IMR-90 (cell line): ENCODE measurements at regions not wholly inside any gene's neighbourhood (a gene's known extent, or its start where the extent isn't known, plus 50 kb on each side); places are given as distances from the start of the nearest gene placed in this dataset.
A peak's percentile ranks its signal among the peaks of the same experiment; 100 is the strongest.

Source experiments
- ATAC-seq: fragments of 200-7000 bp; cut with Tn5 transposase; 2 replicates; pipeline ENCODE4 v1.9.1; 2020; ENCODE audit warnings: low read depth, mild to moderate bottlenecking, moderate library complexity
- BruUV-seq: library from RNA; stranded (reverse); fragments of 400-500 nt; replicated peaks from 2 replicates; lab custom pipeline; 2021; lab: Mats Ljungman, UMichigan
- CTCF ChIA-PET: fragments of 300-600 bp; formaldehyde crosslinking; extraction: SDS; loops from one replicate; lab custom pipeline; 2021; ENCODE audit warnings: antibody characterized with exemption; lab: Yijun Ruan, JAX
- POLR2A ChIA-PET: fragments of 300-600 bp; sonication (Branson Sonifier 250); formaldehyde crosslinking; loops from one replicate; lab custom pipeline; 2022; ENCODE audit warnings: antibody characterized with exemption; ENCODE audit not compliant: unreplicated experiment; lab: Charles Lee
- DNase-seq: peaks from one replicate; pipeline ENCODE4 v3.0.0; 2013
- H2AFZ ChIP-seq: replicated peaks from 2 replicates; pipeline ENCODE3; 2013; ENCODE audit warnings: low read length, mild to moderate bottlenecking; ENCODE audit not compliant: poor library complexity
- H2AK5ac ChIP-seq: 2 replicates; pipeline ENCODE4 v1.6.1; 2013; ENCODE audit warnings: low read depth, low read length, inconsistent platforms
- H2AK9ac ChIP-seq: replicated peaks from 2 replicates; pipeline ENCODE3; 2013; ENCODE audit warnings: mild to moderate bottlenecking, low read depth, low read length, moderate library complexity; ENCODE audit not compliant: poor library complexity
- H2BK120ac ChIP-seq: 2 replicates; pipeline ENCODE4 v1.6.1; 2013; ENCODE audit warnings: low read depth, low read length, inconsistent platforms
- H2BK15ac ChIP-seq: 3 replicates; pipeline ENCODE4 v1.6.1; 2013; ENCODE audit warnings: low read depth, low read length, inconsistent platforms
- H2BK20ac ChIP-seq: 2 replicates; pipeline ENCODE4 v1.6.1; 2013; ENCODE audit warnings: low read depth, mild to moderate bottlenecking, inconsistent platforms, low read length, moderate library complexity
- H2BK5ac ChIP-seq: 2 replicates; pipeline ENCODE4 v1.6.1; 2013; ENCODE audit warnings: mild to moderate bottlenecking, low read depth, low read length, inconsistent platforms; ENCODE audit not compliant: poor library complexity, severe bottlenecking
- H3K14ac ChIP-seq: replicated peaks from 2 replicates; pipeline ENCODE4 v1.6.1; 2013; ENCODE audit warnings: low read depth, low read length, inconsistent platforms
- H3K18ac ChIP-seq: 2 replicates; pipeline ENCODE4 v1.6.1; 2013; ENCODE audit warnings: low read depth, low read length, control low read depth
- H3K23ac ChIP-seq: 2 replicates; pipeline ENCODE4 v1.6.1; 2013; ENCODE audit warnings: low read depth, low read length, inconsistent platforms
- H3K27ac ChIP-seq: 2 replicates; pipeline ENCODE4 v1.5.1; 2013; ENCODE audit warnings: mild to moderate bottlenecking, control low read depth, low read length; ENCODE audit not compliant: insufficient read depth
- H3K27me3 ChIP-seq: 2 replicates; pipeline ENCODE4 v1.6.1; 2013; ENCODE audit warnings: low read length; ENCODE audit not compliant: control insufficient read depth, insufficient read depth
- H3K36me3 ChIP-seq: 2 replicates; pipeline ENCODE4 v1.6.1; 2013; ENCODE audit warnings: low read length, mixed read lengths; ENCODE audit not compliant: control insufficient read depth, insufficient read depth
- H3K4ac ChIP-seq: 2 replicates; pipeline ENCODE4 v1.6.1; 2013; ENCODE audit warnings: low read depth, low read length, inconsistent platforms
- H3K4me1 ChIP-seq: 2 replicates; pipeline ENCODE4 v1.6.1; 2013; ENCODE audit warnings: low read length, mixed read lengths; ENCODE audit not compliant: control insufficient read depth, insufficient read depth
- H3K4me2 ChIP-seq: 2 replicates; pipeline ENCODE4 v1.6.1; 2013; ENCODE audit warnings: low read depth, mild to moderate bottlenecking, control low read depth, low read length, moderate library complexity
- H3K4me3 ChIP-seq: 2 replicates; pipeline ENCODE4 v1.5.1; 2013; ENCODE audit warnings: low read depth, mild to moderate bottlenecking, control low read depth, low read length, moderate library complexity; ENCODE audit not compliant: insufficient read depth
- H3K56ac ChIP-seq: 2 replicates; pipeline ENCODE4 v1.6.1; 2013; ENCODE audit warnings: low read length, inconsistent platforms; ENCODE audit not compliant: insufficient read depth; ENCODE audit errors: extremely low read depth
- H3K79me1 ChIP-seq, 2 experiments: 2 replicates each; pipeline ENCODE4 v1.6.1; 2013; ENCODE audit warnings: low read length in 2 of 2, inconsistent platforms in 1 of 2, low read depth in 1 of 2
- H3K9ac ChIP-seq: 2 replicates; pipeline ENCODE4 v1.6.1; 2013; ENCODE audit warnings: low read depth, low read length, control low read depth
- H3K9me1 ChIP-seq: 2 replicates; pipeline ENCODE4 v1.6.1; 2013; ENCODE audit warnings: low read length, inconsistent platforms; ENCODE audit not compliant: insufficient read depth
- H3K9me3 ChIP-seq: 2 replicates; pipeline ENCODE4 v1.6.1; 2013; ENCODE audit warnings: low read length; ENCODE audit not compliant: control insufficient read depth, insufficient read depth
- H4K20me1 ChIP-seq: 2 replicates; pipeline ENCODE4 v1.6.1; 2013; ENCODE audit warnings: low read length, inconsistent platforms; ENCODE audit not compliant: insufficient read depth
- H4K5ac ChIP-seq: 2 replicates; pipeline ENCODE4 v1.6.1; 2013; ENCODE audit warnings: mild to moderate bottlenecking, low read depth, low read length, control low read depth
- H4K8ac ChIP-seq, 2 experiments: 2 replicates each; pipeline ENCODE4 v1.6.1; 2013; ENCODE audit warnings: low read depth in 2 of 2, low read length in 2 of 2, control low read depth in 1 of 2, inconsistent platforms in 1 of 2
- H4K91ac ChIP-seq: 2 replicates; pipeline ENCODE4 v1.6.1; 2013; ENCODE audit warnings: low read depth, low read length, inconsistent platforms; ENCODE audit not compliant: insufficient read depth
- BHLHE40 ChIP-seq: fragments of 150-350 bp; IDR thresholded peaks from 2 replicates; pipeline ENCODE4 v1.6.1; 2016; ENCODE audit warnings: mild to moderate bottlenecking, low read depth, low read length
- CEBPB ChIP-seq: IDR thresholded peaks from 2 replicates; pipeline ENCODE4 v1.6.1; 2012; ENCODE audit warnings: low read depth, low read length, improper control_type of control experiment
- NFE2L2 ChIP-seq: fragments of 150-350 bp; IDR thresholded peaks from 2 replicates; pipeline ENCODE4 v1.6.1; 2016; ENCODE audit warnings: low read depth, mild to moderate bottlenecking, low read length
- WGBS, 2 experiments: methylation state at CpG; one replicate each; pipeline versions ENCODE4 v1.1.5 to v1.1.7; 2013; ENCODE audit warnings: missing lambda C conversion rate in 2 of 2; ENCODE audit not compliant: insufficient read length in 1 of 2; ENCODE audit errors: extremely low coverage in 2 of 2; 5-methylcytosine and 5-hydroxymethylcytosine counted together
- dilution Hi-C: fragments of 300-500 bp; cut with HindIII; formaldehyde crosslinking; loops from one replicate; pipeline ENCODE4 v1.14.3; 2018; ENCODE audit warnings: low sequenced_read_pairs; ENCODE audit not compliant: unreplicated experiment
- in situ Hi-C: fragments of 300-500 bp; cut with MboI; formaldehyde crosslinking; loops from 3 replicates; pipeline ENCODE4 v1.14.3; 2019; ENCODE audit warnings: low sequenced_read_pairs, inconsistent platforms, mixed read lengths
- intact Hi-C: fragments of 100-400 bp; cut with micrococcal nuclease; formaldehyde crosslinking; loops from 2 replicates; pipeline ENCODE4 v1.10.0; 2022
- TF ChIP-seq, protein P1 (sequence below): conservative IDR thresholded peaks from 2 replicates; pipeline ENCODE4 v1.5.1; 2012; ENCODE audit warnings: mild to moderate bottlenecking, low read depth, low read length, improper control_type of control experiment

DNA sequence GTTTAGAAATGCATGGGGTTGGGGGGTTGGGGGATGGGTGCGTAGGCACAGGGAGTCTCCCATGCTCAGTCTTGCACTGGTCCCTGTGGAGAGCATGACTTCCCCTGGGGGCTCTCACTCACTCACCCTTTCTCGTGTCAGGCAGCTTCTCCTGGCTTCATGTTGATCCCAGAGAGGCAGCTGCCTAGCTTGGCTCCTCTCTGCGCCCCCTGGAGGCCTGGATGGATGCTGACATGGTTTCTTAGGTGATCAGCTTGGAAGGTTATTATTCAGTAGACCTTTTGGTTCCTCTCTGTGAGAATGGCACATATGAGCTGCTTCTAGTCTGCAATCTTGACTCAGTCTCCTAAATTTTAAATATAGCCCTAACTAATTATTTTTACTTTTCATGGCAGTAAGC is 109.3 kb upstream of the FAM83B start:
- Histone ChIP-seq H2BK5ac (no peak overlapping the region), H4K8ac (no peak overlapping the region), H3K4me3 (no peak overlapping the region), H4K5ac (no peak overlapping the region), H3K27me3 (no peaks in the 10 kb centered on the region), H3K18ac (no peak overlapping the region), H3K56ac (no peak overlapping the region), H3K14ac (no peak overlapping the region), H2AK9ac (no peak overlapping the region), H2AK5ac (no peak overlapping the region), H2BK120ac (no peak overlapping the region), H3K79me1 (no peaks in the 10 kb centered on the region), H3K4me1 (no peaks in the 10 kb centered on the region), H2BK15ac (no peak overlapping the region), H3K36me3 (no peaks in the 10 kb centered on the region), H3K27ac (no peak overlapping the region), H4K91ac (no peak overlapping the region), H2AFZ (no peak overlapping the region), H3K9me3 (peaks cover 3% of the 10 kb centered on the region; the same call in 1 of the 2 replicates), H3K4me2 (no peak overlapping the region), H3K9ac (no peak overlapping the region), H2BK20ac (no peak overlapping the region), H4K20me1 (no peaks in the 10 kb centered on the region), H3K4ac (no peak overlapping the region), H3K9me1 (no peaks in the 10 kb centered on the region), H3K23ac (no peak overlapping the region)
- no peak for DNase-seq
- in situ Hi-C loops, result no loop called here
- ATAC-seq, result no peak
- POLR2A ChIA-PET, result interaction anchor here (0.5 to 0.6 kb wide), 2 partner anchors 496 to 599 kb away, joined by 3 to 5 read pairs; no protein-coding TSS in a partner anchor
- dilution Hi-C loops, result no loop called here
- no CpG with 5 or more reads among the region's 3 CpGs for WGBS, 2 experiments
- intact Hi-C loops, result no loop called here
- CTCF ChIA-PET, result no interaction called here
- BruUV-seq, result no TSS peak
- TF ChIP-seq, protein P1, sequence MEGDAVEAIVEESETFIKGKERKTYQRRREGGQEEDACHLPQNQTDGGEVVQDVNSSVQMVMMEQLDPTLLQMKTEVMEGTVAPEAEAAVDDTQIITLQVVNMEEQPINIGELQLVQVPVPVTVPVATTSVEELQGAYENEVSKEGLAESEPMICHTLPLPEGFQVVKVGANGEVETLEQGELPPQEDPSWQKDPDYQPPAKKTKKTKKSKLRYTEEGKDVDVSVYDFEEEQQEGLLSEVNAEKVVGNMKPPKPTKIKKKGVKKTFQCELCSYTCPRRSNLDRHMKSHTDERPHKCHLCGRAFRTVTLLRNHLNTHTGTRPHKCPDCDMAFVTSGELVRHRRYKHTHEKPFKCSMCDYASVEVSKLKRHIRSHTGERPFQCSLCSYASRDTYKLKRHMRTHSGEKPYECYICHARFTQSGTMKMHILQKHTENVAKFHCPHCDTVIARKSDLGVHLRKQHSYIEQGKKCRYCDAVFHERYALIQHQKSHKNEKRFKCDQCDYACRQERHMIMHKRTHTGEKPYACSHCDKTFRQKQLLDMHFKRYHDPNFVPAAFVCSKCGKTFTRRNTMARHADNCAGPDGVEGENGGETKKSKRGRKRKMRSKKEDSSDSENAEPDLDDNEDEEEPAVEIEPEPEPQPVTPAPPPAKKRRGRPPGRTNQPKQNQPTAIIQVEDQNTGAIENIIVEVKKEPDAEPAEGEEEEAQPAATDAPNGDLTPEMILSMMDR, result 0 out of 2 replicates have a peak, but pooled peaks have one; percentile 10
- TF ChIP-seq CEBPB (no peak), NFE2L2 (no peak), BHLHE40 (no peak)
